Fibroblast of the aortic adventitia (primary cell): ENCODE measurements at regions not wholly inside any gene's neighbourhood (a gene's known extent, or its start where the extent isn't known, plus 50 kb on each side); places are given as distances from the start of the nearest gene placed in this dataset.

Experiments used
- DNase-seq: peaks from one replicate; pipeline ENCODE4 v3.0.0-alpha.2; 2010; ENCODE audit warnings: low read depth
- H3K4me3 ChIP-seq: 2 replicates; pipeline ENCODE4 v1.5.1; 2011; ENCODE audit warnings: low read depth, mild to moderate bottlenecking, control low read depth, low read length, moderate library complexity
- CTCF ChIP-seq: IDR thresholded peaks from 2 replicates; pipeline ENCODE4 v1.5.1; 2011; ENCODE audit warnings: mild to moderate bottlenecking, low read length, control low read depth, inconsistent platforms; ENCODE audit not compliant: insufficient read depth

- H3K4me3 ChIP-seq: no peak overlapping the region
- DNase-seq: no peak
- TF ChIP-seq CTCF: no peak
These were observed 340.9 kb downstream of the MATN1 start for GRCh38 chr1:30382496-30382895.

GRCh38 chr1:30381671-30382365, 341.6 kb downstream of the MATN1 start:
- TF ChIP-seq CTCF: no peak
- no peak for DNase-seq
- H3K4me3 ChIP-seq: no peak overlapping the region

GRCh38 chr1:30381266-30381665, 342.1 kb downstream of the MATN1 start:
- H3K4me3 ChIP-seq: no peak overlapping the region
- no peak for DNase-seq
- TF ChIP-seq CTCF: no peak

GRCh38 chr1:30380625-30380984, 342.8 kb downstream of the MATN1 start:
- TF ChIP-seq CTCF: no peak
- no peak overlapping the region for H3K4me3 ChIP-seq
- no peak for DNase-seq

GRCh38 chr1:30379684-30380624, 343.4 kb downstream of the MATN1 start:
- no peak overlapping the region for H3K4me3 ChIP-seq
- TF ChIP-seq CTCF: peak; percentile 93
- DNase-seq: peak; percentile 80

- DNase-seq: peak; percentile 32
- H3K4me3 ChIP-seq: no peak overlapping the region
- no peak for TF ChIP-seq CTCF
These were observed 344.3 kb downstream of the MATN1 start for GRCh38 chr1:30378991-30379581.
